ENCODE measurements at regions not wholly inside any gene's neighbourhood (a gene's known extent, or its start where the extent isn't known, plus 50 kb on each side); places are given as distances from the start of the nearest gene placed in this dataset.
"Not testable (repeated sequence)": the region's sequence is repeated elsewhere in the genome, so short reads cannot be mapped to it uniquely, and the experiment has no call there.

- FAIRE-seq (no peak), DNase-seq (ENCODE audit: extremely low spot score, insufficient read length, low read depth) (no peak)
Observed at GRCh38 chr2:240191001-240191400, 50.5 kb upstream of the OTOS start.

GRCh38 chr2:240192661-240193060 lies 52.2 kb upstream of the OTOS start:
- DNase-seq (ENCODE audit: extremely low spot score, insufficient read length, low read depth) = no peak
- FAIRE-seq = no peak

- not testable (repeated sequence) for DNase-seq (ENCODE audit: extremely low spot score, insufficient read length, low read depth)
Observed at GRCh38 chr2:240194341-240194762, 53.9 kb upstream of the OTOS start.

GRCh38 chr2:240195316-240195861 lies 54.9 kb upstream of the OTOS start:
- DNase-seq (ENCODE audit: extremely low spot score, insufficient read length, low read depth) (no peak), FAIRE-seq (no peak)

More at GRCh38 chr2:240194341-240194762, 53.9 kb upstream of the OTOS start:
- not testable (repeated sequence) for FAIRE-seq

- FAIRE-seq (no peak), DNase-seq (ENCODE audit: extremely low spot score, insufficient read length, low read depth) (no peak)
Observed at GRCh38 chr2:240196716-240197461, 56.4 kb upstream of the OTOS start.

GRCh38 chr2:240197462-240198139 lies 57.1 kb upstream of the OTOS start:
- FAIRE-seq (no peak), DNase-seq (ENCODE audit: extremely low spot score, insufficient read length, low read depth) (no peak)

GRCh38 chr2:240198226-240198625 lies 57.8 kb upstream of the OTOS start:
- no peak for FAIRE-seq
- no peak for DNase-seq (ENCODE audit: extremely low spot score, insufficient read length, low read depth)

GRCh38 chr2:240199133-240199870 lies 58.8 kb upstream of the OTOS start:
- no peak for DNase-seq (ENCODE audit: extremely low spot score, insufficient read length, low read depth)
- FAIRE-seq = no peak

GRCh38 chr2:240200230-240201051 lies 60.0 kb upstream of the OTOS start:
- DNase-seq (ENCODE audit: extremely low spot score, insufficient read length, low read depth) = no peak
- no peak for FAIRE-seq

- FAIRE-seq = no peak
Observed at GRCh38 chr2:240201866-240202265, 61.4 kb upstream of the OTOS start.

GRCh38 chr2:240202586-240202985 lies 62.1 kb upstream of the OTOS start:
- DNase-seq (ENCODE audit: extremely low spot score, insufficient read length, low read depth) (no peak), FAIRE-seq (no peak)

More at GRCh38 chr2:240201866-240202265, 61.4 kb upstream of the OTOS start:
- no peak for DNase-seq (ENCODE audit: extremely low spot score, insufficient read length, low read depth)

GRCh38 chr2:240203031-240203787 lies 62.8 kb upstream of the OTOS start:
- FAIRE-seq (no peak), DNase-seq (ENCODE audit: extremely low spot score, insufficient read length, low read depth) (no peak)

GRCh38 chr2:240203788-240204270 lies 63.4 kb upstream of the OTOS start:
- no peak for FAIRE-seq
- no peak for DNase-seq (ENCODE audit: extremely low spot score, insufficient read length, low read depth)

GRCh38 chr2:240204431-240205276 lies 64.2 kb upstream of the OTOS start:
- no peak for FAIRE-seq
- DNase-seq (ENCODE audit: extremely low spot score, insufficient read length, low read depth) = no peak

- FAIRE-seq (no peak), DNase-seq (ENCODE audit: extremely low spot score, insufficient read length, low read depth) (no peak)
Observed at GRCh38 chr2:240205348-240205747, 64.9 kb upstream of the OTOS start.

GRCh38 chr2:240205772-240206171 lies 65.3 kb upstream of the OTOS start:
- FAIRE-seq (no peak), DNase-seq (ENCODE audit: extremely low spot score, insufficient read length, low read depth) (no peak)

GRCh38 chr2:240206630-240207029 lies 66.2 kb upstream of the OTOS start:
- FAIRE-seq (no peak), DNase-seq (ENCODE audit: extremely low spot score, insufficient read length, low read depth) (no peak)

GRCh38 chr2:240207661-240208060 lies 67.2 kb upstream of the OTOS start:
- FAIRE-seq (no peak), DNase-seq (ENCODE audit: extremely low spot score, insufficient read length, low read depth) (no peak)
